HG03378 (cell line): ENCODE measurements at regions not wholly inside any gene's neighbourhood (a gene's known extent, or its start where the extent isn't known, plus 50 kb on each side); places are given as distances from the start of the nearest gene placed in this dataset.

Source experiments
- ATAC-seq: cut with Tn5 transposase; IDR thresholded peaks from one replicate; pipeline ENCODE4 v1.9.1; 2021; ENCODE audit warnings: mild to moderate bottlenecking, moderate library complexity; ENCODE audit not compliant: unreplicated experiment

DNA sequence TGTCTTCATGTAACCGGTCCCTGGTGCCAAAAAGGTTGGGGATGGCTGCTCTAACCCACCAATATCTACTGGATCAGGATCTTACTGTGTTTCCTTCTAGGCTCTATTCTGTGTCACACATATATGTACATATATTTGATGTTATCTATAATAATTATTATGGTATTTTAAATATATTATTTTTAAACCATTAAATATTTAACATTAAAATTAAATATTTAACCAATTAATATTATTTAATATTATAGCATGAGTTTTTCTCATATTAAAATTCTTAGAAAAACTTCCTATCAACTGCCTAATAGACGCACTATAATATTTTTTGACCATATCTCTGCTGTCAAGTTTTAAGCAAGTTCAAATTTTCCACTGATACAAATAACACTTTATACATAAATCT is 196.9 kb upstream of the PLET1 start:
- no peak for ATAC-seq

DNA sequence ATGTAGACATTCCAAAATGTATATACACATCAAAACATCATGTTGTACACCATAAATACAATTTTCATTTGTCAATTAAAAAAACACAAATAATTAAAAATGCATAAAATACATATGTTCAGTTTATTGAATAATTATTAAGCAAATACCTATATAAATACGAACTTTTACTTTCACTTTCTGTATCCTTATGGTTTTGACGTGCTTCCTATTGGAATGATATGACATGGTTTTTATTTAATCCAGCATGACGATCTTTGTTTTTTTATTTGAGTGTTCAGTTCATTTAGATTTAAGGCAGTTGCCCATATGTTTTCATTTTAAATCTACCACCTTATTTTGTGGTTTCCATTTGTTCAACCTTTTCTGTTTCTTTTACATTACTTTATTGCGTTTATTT is 198.3 kb upstream of the PLET1 start:
- no peak for ATAC-seq

DNA sequence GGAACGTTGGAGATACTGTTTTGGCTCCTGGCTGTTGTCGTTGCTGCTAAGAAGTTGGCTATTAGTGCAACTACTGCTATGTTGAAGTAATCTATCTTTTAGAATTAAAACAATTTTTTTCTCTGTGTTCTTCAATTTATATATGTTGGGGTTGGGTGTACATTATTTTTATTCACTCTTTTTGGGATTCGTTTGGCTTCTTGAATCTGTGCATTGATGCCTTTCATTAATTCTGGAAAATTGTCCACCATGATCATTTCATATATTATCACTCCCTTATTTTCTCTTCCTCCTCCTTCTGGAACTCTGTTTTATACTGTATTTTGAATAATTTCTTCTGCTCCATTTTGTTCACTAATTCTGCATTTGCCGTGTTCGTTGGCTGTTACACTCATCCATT is 199.5 kb upstream of the PLET1 start:
- ATAC-seq, result no peak

DNA sequence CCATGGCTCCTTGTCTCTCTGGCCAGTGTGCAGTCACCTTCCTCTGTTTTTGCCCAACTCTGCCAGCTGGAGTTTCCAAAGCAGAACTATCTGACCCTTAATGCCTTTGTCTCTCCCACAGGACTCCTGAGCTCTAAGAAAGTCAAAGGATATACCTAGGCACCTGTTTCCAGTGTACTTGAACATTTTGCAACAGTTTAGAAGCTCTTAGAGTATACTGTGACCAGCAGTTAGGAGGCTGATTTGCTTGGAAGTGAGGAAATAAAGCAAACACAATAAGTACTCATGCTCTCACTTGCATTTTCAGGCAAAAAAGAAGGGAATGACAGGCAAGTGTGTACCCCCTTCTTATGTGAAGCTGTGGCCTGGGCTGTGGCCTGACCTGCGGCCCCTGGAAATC is 204.3 kb upstream of the PLET1 start:
- ATAC-seq, result no peak

DNA sequence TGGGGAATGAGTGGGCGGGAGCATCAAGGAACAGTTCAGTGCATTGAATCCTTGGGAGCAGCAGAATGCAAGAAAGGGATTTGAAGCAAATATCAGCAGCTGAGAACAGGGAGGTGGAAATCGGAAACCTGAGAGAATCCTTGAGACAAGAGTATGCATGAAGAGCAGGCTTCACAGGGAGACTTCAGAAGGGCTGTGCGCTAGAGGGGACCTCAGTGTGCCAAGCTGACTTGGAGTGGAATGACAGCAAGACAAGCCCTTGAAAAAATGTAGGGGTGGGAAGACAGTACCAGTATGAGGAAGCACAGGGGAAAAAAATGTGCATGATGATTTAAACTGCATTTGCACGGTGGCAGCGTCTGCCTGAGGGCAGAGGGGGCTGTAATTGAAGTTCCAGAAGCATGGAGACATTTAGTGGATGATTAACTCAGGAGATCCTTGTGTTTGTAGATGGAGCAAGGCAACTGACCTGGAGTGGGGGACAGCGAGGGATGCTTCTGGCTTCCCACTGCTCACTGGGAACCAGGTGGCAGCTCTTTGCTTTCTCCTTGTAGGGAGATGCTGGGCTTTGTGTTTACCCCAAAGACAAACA is 204.9 kb upstream of the PLET1 start:
- ATAC-seq, result no peak

DNA sequence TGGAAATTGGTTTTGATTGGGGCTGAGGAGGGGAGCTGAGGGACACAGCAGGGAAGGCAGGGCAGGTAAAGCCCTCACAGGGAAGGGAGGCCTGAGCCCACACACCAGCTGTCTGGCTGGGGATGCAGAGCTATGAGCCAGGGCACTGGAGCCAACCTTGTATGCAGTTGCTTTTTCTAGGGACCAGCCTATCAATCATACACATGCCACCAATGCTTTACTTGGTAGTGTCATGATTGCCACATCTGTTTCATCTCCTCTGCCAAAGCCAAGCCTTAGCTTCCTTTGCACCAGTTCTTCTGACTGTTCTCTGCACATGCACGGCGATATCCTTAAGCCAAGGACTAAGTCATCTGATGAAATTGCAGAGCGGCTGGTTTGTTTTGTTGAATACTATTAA is 207.1 kb upstream of the PLET1 start:
- ATAC-seq, result no peak

DNA sequence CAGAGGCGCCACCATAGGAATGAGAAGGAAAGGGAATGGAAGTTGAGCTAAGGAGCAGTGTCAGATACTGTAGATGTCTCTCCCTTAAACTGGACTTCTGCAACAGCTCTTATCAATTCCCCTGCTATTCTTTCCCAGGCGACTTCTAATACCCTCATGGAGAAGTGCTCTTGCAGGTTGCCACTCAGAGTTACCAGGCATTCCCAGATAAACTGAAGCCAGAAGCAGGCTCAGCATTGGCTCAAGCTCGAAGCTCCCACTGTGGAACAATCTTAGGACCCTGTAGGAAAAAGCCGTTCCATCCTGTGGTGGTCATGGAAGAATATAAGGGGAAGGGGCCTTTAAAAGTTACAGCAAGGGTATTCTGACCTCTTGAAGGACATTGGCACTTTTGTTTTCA is 208.7 kb upstream of the PLET1 start:
- no peak for ATAC-seq

DNA sequence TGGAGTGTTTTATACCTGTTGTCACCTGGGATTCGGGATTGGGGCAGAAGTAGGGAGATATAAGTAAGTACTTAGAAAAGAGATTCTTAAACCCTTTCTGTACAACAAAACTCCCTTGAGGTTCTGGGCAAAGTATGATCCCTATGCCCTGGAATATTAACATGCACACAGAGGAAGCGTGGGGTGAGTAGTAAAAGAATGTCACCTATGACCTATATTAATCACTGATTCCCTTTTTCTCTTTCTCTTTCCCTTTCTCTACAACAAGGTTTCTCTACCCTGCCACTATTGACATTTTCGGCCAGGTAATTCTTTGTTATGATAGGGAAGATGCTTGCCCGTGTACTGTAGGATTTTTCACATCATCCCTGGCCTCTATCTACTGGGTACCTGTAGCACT is 209.7 kb upstream of the PLET1 start:
- no peak for ATAC-seq

DNA sequence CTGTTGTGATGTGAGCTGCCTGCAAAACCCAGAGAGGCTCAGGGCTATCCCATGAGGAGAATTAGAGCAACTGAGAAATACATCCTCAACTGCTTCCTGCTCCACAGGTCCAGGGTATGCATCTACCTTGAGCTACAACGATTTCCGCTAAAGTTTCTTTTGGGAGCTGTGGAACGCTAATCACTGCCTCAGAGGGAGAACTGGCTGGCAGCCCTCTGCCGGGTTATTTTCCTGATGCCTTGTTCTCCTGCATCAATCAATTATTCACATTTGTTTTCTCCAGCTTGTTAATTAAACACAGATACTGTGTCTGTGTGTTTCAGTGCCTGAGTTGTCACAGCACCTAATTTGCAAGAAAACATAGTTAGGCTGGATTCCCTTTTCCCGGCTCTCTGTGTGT is 211.1 kb upstream of the PLET1 start:
- ATAC-seq, result no peak

DNA sequence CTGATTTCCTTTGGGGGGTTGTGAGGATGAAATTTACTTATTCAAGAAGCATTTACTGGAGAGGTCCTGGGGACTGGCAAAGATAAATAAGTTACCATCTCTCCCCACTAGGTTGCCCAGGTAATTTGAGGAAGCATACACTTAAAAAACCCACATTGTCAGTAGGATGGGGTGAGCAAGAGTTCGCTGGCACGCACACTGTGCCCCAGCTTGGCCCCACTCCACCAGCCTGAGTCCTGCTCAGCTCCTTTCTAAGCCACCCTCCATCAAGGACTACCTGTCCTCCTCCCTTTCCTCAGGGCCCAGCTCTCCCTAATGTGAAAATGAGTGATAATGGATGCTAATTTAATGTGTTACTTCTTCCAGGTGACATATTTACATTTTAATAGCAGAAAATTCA is 216.5 kb upstream of the PLET1 start:
- no peak for ATAC-seq

DNA sequence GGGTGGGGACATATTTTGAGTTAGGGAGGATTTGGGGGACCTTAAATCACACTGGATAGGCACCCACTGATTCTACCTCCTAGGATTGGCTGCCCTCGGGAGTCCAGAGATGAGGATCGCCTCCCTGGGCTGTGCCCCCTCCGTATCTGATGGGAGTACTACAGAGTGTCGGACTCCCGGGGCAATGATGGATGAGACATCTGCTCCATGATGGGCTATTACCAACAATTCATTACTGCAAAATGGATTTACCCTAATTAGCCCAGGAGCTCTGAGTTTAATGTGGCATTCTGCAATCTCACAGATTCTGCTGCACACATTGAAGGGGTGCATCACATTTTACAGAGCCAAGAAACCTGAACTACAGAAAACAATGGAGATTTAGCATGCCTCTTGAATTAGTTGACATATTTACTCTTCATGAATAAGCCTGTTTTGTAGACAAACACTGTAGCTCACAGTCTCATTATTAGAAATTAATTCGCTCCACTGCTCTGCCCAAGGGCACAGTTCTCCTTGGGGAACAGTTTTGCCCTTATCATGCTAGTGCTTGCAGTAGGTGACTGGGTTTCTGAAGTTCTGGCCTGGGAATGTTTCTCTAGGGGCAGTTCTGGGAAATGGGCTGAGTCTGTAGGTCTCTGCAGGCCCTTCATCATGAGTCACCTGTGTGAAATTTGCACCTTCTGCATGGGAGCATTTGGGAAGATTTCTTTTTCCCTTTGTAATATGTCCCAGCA is 217.1 kb upstream of the PLET1 start:
- no peak for ATAC-seq

DNA sequence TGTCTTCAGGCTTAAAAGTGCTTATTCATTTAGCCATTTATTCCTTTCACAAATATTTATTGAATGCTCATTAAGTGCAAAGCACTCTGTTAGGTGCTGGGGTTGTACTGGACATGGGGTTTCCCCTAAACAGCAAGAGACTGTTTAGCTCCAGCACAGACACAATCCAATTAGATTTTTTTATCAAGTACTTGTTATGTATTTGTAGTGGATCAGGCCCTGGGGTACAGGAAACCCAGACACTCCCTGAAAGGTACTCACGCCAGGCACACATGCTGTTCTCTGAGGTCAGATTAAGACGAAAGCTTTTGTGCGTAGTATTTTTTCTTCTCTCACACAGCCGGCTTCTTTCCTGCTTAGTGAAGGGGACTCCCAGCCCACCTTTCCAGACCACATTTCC is 218.1 kb upstream of the PLET1 start:
- ATAC-seq, result no peak

DNA sequence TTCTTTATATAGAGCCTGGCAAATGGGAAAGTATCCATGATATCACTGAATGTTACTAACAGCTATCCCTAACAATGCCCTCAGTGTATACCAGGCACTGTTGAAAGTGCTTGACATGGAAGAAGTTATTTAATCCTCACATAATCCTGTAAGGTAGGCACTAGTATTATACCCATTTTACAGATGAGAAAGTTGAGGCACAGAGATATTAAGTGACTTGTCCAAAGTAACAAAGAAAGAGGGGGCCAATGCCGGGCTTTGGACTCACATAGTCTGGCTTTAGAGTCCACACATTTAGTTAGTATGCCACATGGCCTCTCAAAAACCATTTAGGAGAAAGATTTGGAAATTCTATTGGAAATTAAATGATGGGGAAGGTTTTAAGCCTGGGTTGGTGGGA is 220.8 kb upstream of the PLET1 start:
- no peak for ATAC-seq

DNA sequence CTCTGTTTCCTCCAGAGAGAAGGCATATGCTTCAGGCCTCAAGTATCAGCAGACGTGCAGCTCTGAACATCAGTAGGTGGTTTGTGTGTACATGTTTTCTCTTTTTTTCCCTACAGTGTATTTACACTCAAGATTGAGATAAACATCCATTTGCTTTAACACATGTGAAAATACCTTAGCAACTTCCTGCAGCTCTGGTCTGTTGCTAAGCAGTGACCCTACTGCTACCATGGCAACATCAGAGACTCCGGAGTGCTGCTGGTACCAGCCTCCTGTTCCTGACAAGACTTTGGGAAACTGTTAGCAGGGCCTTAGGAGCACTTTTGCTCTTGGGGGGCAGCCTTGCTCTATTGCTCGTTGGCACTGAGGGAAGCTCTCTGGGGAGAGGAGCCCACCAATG is 221.2 kb upstream of the PLET1 start:
- no peak for ATAC-seq

DNA sequence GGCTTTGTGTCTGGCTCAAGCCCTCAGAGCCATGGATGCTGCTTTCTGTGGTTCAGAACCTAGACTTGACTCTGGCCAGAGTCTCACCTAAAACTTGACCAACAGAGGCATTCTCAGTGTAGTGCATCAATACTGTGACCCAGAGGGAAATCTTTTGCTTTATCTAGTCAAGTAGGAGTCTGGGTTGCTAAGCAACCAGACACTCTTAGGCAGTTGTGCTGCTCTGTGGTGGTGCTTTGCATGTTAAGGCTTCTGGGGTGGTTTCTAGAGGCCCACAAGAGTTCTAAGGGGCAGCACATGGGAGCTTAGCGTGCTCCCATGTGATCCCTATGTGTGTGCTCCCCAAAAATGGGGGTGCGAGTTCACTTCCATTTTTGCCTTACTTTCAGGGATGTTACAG is 224.6 kb upstream of the PLET1 start:
- no peak for ATAC-seq

DNA sequence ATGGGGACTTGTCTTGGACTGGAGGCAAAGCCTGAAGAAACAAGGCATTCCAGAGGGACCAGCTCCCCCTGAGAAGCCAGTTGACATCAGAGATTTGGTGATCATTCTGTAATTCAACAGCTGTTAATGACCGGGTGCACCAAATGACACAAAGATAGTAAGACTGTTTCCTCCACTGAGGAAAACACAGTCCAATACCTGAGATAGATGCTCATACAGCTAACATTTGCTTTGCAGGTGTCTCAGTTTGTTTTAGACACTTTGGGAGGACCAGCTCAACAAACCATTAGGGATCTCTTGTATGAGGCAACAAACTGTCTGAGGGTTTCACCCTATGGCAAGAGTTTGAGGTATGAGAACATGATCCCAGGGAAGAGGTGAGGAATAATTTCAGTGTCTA is 237.2 kb upstream of the PLET1 start:
- ATAC-seq, result no peak

DNA sequence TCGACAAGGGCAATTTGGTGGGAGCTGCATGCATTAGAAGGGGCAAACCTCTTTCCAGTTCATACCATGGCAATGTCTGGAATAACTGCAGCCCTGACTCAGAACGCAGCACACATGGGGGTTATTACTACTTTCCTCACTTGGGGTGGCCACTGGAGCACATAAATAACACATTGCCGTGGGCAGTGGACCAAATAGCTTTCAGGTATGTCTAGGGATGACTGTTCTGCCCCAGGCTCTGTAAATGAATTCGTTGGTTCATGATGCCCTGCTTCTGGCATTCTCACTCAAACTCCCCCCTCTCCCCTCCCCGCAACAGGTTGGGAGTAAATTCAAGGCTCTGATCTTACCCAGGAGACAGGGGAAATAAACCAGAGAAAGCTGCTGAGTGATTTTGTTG is 238.0 kb upstream of the PLET1 start:
- no peak for ATAC-seq

DNA sequence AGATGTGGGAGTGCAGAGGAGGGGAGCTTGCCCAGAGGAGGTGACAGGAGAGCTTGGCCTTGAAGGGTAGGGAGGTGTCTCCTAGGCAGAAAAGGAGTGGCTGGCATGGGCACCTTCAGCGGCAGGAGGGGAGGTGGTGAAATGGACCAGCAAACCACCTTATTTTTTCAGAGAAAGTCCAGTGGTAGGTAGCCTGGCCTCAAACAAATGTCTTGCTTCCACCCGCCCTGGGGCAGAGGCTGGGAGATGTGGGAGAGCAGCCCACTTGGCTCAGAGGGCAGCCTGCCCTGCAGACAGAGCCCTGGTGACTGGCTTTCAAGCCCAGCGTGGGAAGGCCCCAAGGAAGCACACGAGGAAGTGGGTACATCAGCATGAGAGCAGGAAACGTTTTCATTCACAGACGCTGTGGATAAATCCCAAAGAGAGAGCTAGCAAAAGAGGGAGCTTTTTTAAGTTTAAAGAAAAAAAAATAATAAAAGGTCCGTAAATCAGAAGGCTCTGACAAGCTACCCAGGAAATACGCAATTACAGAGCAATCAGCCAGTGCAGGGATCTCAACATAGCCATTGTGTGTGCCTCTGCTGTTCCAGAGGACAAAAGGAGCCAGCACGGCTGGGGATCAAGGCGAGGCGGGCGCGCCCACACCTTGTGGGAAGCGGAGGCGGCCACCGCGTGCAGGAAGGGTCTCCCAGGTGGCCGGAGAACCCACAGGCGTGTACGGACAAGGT is 238.7 kb upstream of the PLET1 start:
- ATAC-seq, result no peak

DNA sequence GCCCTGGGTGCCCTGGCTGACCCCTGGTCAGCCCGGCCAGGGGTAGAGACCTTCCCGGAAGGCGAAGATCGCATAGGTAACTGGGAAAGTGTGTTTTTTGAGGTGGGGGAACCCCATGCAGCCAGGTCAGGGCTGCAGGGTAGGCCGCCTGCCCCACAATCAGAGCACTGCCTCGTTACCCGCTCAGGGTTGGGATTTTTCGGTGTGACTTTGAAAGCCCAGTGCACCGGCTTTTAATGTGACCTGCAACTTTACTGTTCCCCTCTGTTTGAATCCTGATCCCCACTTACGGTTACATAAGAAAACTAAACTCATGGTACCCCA is 239.2 kb upstream of the PLET1 start:
- ATAC-seq, result no peak

DNA sequence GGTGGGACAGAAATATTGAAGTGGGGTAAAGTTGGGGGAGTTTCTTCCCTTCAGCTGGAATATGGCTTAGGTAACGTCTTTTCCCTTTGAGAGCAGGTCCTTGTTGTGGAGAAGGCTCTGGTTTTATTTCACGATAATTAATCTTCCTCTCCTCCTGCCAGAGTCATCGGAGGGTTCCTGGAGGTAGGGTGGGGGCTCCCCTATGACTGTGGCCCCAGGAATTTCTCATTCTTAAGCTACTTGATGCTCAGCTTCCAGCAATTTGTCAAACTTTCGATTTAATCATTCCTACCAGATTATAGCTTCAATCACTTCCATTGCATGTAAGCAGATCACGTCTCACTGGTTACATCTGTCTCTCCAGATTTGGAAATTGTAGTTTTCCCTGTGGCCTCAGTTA is 242.8 kb upstream of the PLET1 start:
- no peak for ATAC-seq

DNA sequence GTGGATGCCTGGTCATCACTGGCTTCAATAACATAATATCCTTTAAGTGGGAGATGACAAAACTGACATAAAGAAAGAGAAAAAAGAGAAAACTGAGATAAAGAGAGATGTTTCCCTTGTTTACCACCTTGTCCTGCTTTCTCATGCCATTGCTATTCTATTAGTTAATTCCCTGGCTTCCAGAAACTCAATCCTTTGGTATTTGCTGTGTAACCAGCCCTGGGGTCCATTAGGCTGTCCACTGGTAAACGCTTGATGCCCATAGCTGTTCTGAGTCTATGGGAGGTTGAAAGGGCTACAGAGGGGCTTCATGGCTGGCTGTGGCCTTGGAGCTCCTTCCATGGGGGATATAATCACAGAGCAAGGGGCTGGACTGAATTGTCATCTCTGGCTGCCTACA is 243.4 kb upstream of the PLET1 start:
- no peak for ATAC-seq

DNA sequence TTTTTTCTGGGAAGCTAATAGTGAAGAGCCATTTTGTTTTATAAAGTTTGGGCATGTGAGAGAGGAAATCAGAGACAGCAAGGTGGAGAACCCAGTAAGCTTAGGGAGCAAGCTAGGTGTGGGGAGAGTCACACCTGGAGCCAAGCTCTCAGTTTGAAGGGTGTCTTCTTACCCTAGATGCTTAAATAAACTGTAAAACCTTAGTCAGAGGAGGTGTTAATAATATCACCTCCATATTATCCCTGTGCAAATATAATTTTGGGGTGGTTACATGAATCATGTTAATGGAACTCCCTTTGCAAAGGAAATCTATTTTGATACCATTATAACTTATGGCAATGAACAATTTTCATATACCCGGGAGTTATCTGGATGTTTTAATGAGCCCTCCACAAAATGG is 246.2 kb upstream of the PLET1 start:
- no peak for ATAC-seq

DNA sequence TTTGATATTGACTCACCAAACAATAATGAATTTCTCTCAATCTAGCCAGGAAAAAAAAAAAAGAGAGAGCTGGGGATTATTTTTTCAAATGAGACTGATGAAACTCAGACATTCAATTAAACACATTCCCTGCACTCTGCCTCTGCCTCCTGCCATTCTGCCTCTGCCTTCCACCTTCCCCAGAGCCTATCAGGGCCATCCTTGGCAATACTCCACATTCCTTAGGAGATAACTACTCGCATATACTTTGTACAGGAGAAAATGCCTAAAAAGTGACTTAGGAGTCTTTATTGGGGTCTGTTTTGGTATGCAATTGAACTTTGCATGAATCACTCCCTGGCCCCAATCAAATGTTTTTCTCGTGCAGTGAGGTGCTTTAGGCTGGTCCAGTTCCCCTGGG is 246.6 kb upstream of the PLET1 start:
- no peak for ATAC-seq
